Keratinocyte (primary cell): ENCODE measurements at regions not wholly inside any gene's neighbourhood (a gene's known extent, or its start where the extent isn't known, plus 50 kb on each side); places are given as distances from the start of the nearest gene placed in this dataset.

Source experiments
- DNase-seq: peaks from one replicate; pipeline ENCODE4 v3.0.0-alpha.2; 2011; ENCODE audit warnings: low read depth, missing footprints, low spot score
- FAIRE-seq: peaks from 2 replicates; lab custom pipeline; 2011; peaks lifted over from hg19 to GRCh38; lab: Jason Lieb, UNC
- H2AFZ ChIP-seq: 2 replicates; pipeline ENCODE4 v1.6.0; 2012; ENCODE audit warnings: low read length, control low read depth, inconsistent platforms; ENCODE audit not compliant: control insufficient read depth
- H3K27ac ChIP-seq: 2 replicates; pipeline ENCODE4 v1.5.1; 2011; ENCODE audit warnings: low read length; ENCODE audit not compliant: control insufficient read depth, insufficient read depth
- H3K27me3 ChIP-seq: 3 replicates; pipeline ENCODE4 v1.6.0; 2011; ENCODE audit warnings: low read length; ENCODE audit not compliant: control insufficient read depth, insufficient read depth; ENCODE audit errors: extremely low read depth
- H3K36me3 ChIP-seq, 2 experiments: 2 replicates in 1 of 2; 3 replicates in 1 of 2; pipeline ENCODE4 v1.5.1; 2011; ENCODE audit warnings: low read length in 2 of 2, mild to moderate bottlenecking in 1 of 2; ENCODE audit not compliant: control insufficient read depth in 2 of 2, insufficient read depth in 2 of 2; ENCODE audit errors: extremely low read depth in 1 of 2
- H3K4me1 ChIP-seq: 3 replicates; pipeline ENCODE4 v1.5.1; 2011; ENCODE audit warnings: low read length; ENCODE audit not compliant: control insufficient read depth, insufficient read depth; ENCODE audit errors: extremely low read depth
- H3K4me2 ChIP-seq: 3 replicates; pipeline ENCODE4 v1.6.0; 2011; ENCODE audit warnings: low read depth, low read length; ENCODE audit not compliant: control insufficient read depth, insufficient read depth; ENCODE audit errors: extremely low read depth
- H3K4me3 ChIP-seq, 3 experiments: fragments of 200-600 bp in 1 of 3; sonication (generic) in 1 of 3; 2 replicates in 2 of 3; 3 replicates in 1 of 3; pipeline ENCODE4 v1.5.1; 2011 to 2016; ENCODE audit warnings: low read length in 3 of 3, mild to moderate bottlenecking in 3 of 3, control low read depth in 2 of 3, inconsistent platforms in 1 of 3, low read depth in 1 of 3, mixed read lengths in 1 of 3, mixed run types in 1 of 3, moderate library complexity in 1 of 3; ENCODE audit not compliant: control insufficient read depth in 2 of 3, insufficient read depth in 2 of 3; ENCODE audit errors: extremely low read depth in 1 of 3
- H3K79me2 ChIP-seq: 2 replicates; pipeline ENCODE4 v1.6.0; 2012; ENCODE audit warnings: low read length; ENCODE audit not compliant: control insufficient read depth, insufficient read depth
- H3K9ac ChIP-seq: 3 replicates; pipeline ENCODE4 v1.6.0; 2011; ENCODE audit warnings: low read length; ENCODE audit not compliant: control insufficient read depth, insufficient read depth; ENCODE audit errors: extremely low read depth
- H3K9me1 ChIP-seq: 3 replicates; pipeline ENCODE4 v1.6.0; 2011; ENCODE audit warnings: low read length; ENCODE audit not compliant: control insufficient read depth, insufficient read depth; ENCODE audit errors: extremely low read depth
- H3K9me3 ChIP-seq: 2 replicates; pipeline ENCODE4 v1.5.1; 2012; ENCODE audit warnings: low read depth, low read length; ENCODE audit not compliant: control insufficient read depth
- H4K20me1 ChIP-seq: 3 replicates; pipeline ENCODE4 v1.6.0; 2011; ENCODE audit warnings: low read length; ENCODE audit not compliant: control insufficient read depth, insufficient read depth; ENCODE audit errors: extremely low read depth
- CTCF ChIP-seq, 3 experiments: IDR thresholded peaks in 1 of 3; conservative IDR thresholded peaks in 1 of 3; optimal IDR thresholded peaks in 1 of 3; 2 replicates in 2 of 3; 3 replicates in 1 of 3; pipeline versions ENCODE3 to v1.5.1; 2011; ENCODE audit warnings: low read length in 3 of 3, mild to moderate bottlenecking in 3 of 3, moderate library complexity in 2 of 3, control low read depth in 1 of 3, inconsistent platforms in 1 of 3; ENCODE audit not compliant: insufficient read depth in 2 of 3; ENCODE audit errors: extremely low read depth in 1 of 3
- EZH2 ChIP-seq: IDR thresholded peaks from one replicate; pipeline ENCODE4 v1.6.1; 2012; ENCODE audit warnings: inconsistent platforms, mild to moderate bottlenecking, low read length, moderate library complexity
- dilution Hi-C: fragments of 300-500 bp; cut with MboI; formaldehyde crosslinking; loops from one replicate; pipeline ENCODE4 v1.7.0; 2020; ENCODE audit warnings: low sequenced_read_pairs; ENCODE audit not compliant: extremely low pct_ligation_motif_present

GRCh38 chr3:164186095-164186494 is 892.2 kb downstream of the SI start:
- no peak for FAIRE-seq
- Histone ChIP-seq H3K79me2 (no peaks in the 10 kb centered on the region), H3K9me1 (no peaks in the 10 kb centered on the region), H3K9ac (no peak overlapping the region), H2AFZ (no peak overlapping the region), H3K36me3 (no peaks in the 10 kb centered on the region), H3K4me1 (no peaks in the 10 kb centered on the region), H3K9me3 (no peaks in the 10 kb centered on the region), H3K4me2 (no peak overlapping the region), H3K27me3 (no peaks in the 10 kb centered on the region), H3K4me3 (no peak overlapping the region), H3K27ac (no peak overlapping the region), H4K20me1 (no peaks in the 10 kb centered on the region)
- DNase-seq: no peak
- TF ChIP-seq CTCF (optimal IDR thresholded peaks at IDR 0.05 in 1 of 3, IDR thresholded peaks at IDR 0.05 in 1 of 3, conservative IDR thresholded peaks at IDR 0.05 in 1 of 3; ENCODE audit: extremely low read depth in 1 of 3, insufficient read depth in 2 of 3, low read length in 3 of 3): no peak
- no peak for TF ChIP-seq EZH2
- dilution Hi-C loops: no loop called here

GRCh38 chr3:164179110-164179774 is 899.1 kb downstream of the SI start:
- H2AFZ ChIP-seq: no peak overlapping the region
- no peak overlapping the region for H3K4me2 ChIP-seq
- dilution Hi-C loops: no loop called here
- no peak for TF ChIP-seq EZH2
- TF ChIP-seq CTCF (optimal IDR thresholded peaks at IDR 0.05 in 1 of 3, IDR thresholded peaks at IDR 0.05 in 1 of 3, conservative IDR thresholded peaks at IDR 0.05 in 1 of 3; ENCODE audit: extremely low read depth in 1 of 3, insufficient read depth in 2 of 3, low read length in 3 of 3): no peak
- no peak overlapping the region for H3K27ac ChIP-seq
- DNase-seq (no peak), FAIRE-seq (no peak)
- H3K27me3 ChIP-seq: no peaks in the 10 kb centered on the region
- H3K4me3 ChIP-seq: no peak overlapping the region
- H3K4me1 ChIP-seq: no peaks in the 10 kb centered on the region
- H4K20me1 ChIP-seq: no peaks in the 10 kb centered on the region
- no peaks in the 10 kb centered on the region for H3K79me2 ChIP-seq
- no peaks in the 10 kb centered on the region for H3K9me1 ChIP-seq
- no peaks in the 10 kb centered on the region for H3K36me3 ChIP-seq
- H3K9me3 ChIP-seq: no peaks in the 10 kb centered on the region
- H3K9ac ChIP-seq: no peak overlapping the region
